NB4 (cell line): ENCODE measurements at regions not wholly inside any gene's neighbourhood (a gene's known extent, or its start where the extent isn't known, plus 50 kb on each side); places are given as distances from the start of the nearest gene placed in this dataset.

Source experiments
- CTCF ChIP-seq: IDR thresholded peaks from one replicate; pipeline ENCODE4 v1.5.1; 2012; ENCODE audit warnings: low read depth, low read length
- MAX ChIP-seq: IDR thresholded peaks from 2 replicates; pipeline ENCODE4 v1.6.1; 2011; ENCODE audit warnings: low read depth, low read length
- MYC ChIP-seq: IDR thresholded peaks from 2 replicates; pipeline ENCODE4 v1.6.1; 2011; ENCODE audit warnings: low read depth, low read length
- POLR2A ChIP-seq: IDR thresholded peaks from 2 replicates; pipeline ENCODE4 v1.6.1; 2011; ENCODE audit warnings: mild to moderate bottlenecking; ENCODE audit not compliant: insufficient read length; ENCODE audit errors: extremely low read depth

GRCh38 chr1:96515430-96515829 is 206.2 kb upstream of the PTBP2 start:
- TF ChIP-seq POLR2A (no peak), CTCF (no peak), MAX (no peak), MYC (no peak)
